Fibroblast of skin of left biceps (primary cell): ENCODE measurements at regions not wholly inside any gene's neighbourhood (a gene's known extent, or its start where the extent isn't known, plus 50 kb on each side); places are given as distances from the start of the nearest gene placed in this dataset.
A peak's percentile ranks its signal among the peaks of the same experiment; 100 is the strongest.
"Not testable (repeated sequence)": the region's sequence is repeated elsewhere in the genome, so short reads cannot be mapped to it uniquely, and the experiment has no call there.

ENCODE experiments used
- DNase-seq, 2 experiments: peaks; one replicate each; pipeline ENCODE4 v3.0.0-alpha.2; 2013; ENCODE audit warnings: low read depth in 2 of 2

GRCh38 chr5:116971131-116971530 is 396.5 kb upstream of the SEMA6A start:
- no peak for DNase-seq

GRCh38 chr5:116970318-116970717 is 395.7 kb upstream of the SEMA6A start:
- DNase-seq, result no peak

DNA sequence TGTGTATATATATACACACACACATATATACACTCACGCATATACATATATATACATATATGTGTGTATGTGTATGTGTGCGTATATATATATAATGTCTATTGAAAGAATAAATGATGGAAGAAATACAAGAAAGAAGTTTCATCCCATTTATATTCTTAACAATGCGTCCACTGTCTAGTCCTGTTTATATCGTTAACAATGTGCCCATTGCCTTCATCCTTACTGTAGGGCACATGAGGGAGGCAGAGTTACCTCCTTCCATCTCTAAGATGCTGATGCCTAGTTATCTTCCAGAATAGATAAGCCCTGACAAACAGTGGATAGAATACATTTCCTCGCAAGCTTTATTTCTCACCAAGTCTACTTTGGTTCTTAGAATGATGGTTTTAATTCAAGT is 389.8 kb upstream of the SEMA6A start:
- no peak for DNase-seq

DNA sequence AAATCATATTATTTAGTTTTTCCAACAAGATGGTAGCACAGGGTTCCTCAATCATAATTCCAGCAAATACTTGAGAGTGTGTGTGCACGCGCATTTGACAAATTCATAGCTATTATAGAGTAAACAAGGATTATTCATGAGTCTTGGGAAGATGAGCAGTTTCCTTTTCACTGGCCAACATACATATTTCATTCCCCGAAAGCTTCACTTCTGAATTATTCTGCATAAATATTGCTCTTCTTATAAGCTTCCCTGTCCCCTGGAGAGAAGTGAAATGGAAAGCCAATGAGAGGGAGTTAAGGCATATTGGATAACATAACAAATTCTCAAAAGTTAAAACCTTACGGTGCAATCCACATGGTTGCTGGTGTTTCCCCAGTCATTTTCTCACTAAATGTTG is 386.4 kb upstream of the SEMA6A start:
- DNase-seq, result no peak

DNA sequence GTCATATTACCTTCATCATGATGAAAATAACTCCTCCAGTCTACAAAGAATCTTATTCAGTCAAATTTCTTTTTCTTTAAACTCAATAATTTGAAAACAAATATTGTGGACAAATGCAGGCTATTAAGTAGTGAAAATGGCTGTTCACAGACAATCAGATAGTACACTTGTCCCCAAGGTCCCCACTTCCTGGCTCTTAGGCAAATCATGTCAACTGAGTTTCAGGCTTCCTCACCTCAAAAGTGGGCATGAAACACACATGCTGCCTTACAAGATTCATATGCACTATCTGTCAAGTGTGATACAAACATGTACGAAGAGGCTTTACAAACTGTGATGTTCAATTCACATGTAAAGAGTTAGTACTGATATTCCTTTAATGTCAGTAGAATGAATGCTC is 385.2 kb upstream of the SEMA6A start:
- no peak for DNase-seq

DNA sequence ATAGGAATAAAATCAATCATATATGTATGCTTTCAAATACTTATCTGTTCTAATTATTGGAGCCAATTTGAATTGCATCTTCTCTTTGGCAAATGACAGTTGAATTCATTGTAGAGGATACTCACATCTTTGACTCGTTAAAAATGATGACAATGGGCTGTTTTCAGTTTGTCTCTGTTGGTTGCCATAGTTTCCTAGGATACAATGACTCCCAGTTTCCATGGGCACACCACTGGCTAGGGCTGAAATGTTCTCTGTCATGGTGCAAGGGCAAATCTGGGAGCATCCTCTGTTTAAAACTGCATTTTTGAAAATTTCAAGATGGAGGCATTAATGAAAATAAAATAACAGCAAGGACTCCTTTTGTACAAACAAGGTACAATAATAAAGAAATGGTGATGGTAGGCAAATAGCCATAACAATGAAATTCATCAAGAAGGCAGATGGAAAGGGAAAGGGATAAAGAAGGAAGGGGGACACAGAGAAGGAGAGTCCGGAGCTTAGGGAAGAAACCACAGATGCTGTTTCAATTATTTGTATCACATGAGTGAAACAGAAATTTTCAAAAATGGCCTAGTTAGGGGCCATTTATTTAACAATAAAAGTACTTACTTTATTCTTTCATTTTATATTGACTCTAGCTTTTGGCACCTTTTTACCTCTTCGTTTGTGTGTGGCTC is 378.8 kb upstream of the SEMA6A start:
- no peak for DNase-seq

GRCh38 chr5:116951219-116951618 is 376.6 kb upstream of the SEMA6A start:
- no peak for DNase-seq

DNA sequence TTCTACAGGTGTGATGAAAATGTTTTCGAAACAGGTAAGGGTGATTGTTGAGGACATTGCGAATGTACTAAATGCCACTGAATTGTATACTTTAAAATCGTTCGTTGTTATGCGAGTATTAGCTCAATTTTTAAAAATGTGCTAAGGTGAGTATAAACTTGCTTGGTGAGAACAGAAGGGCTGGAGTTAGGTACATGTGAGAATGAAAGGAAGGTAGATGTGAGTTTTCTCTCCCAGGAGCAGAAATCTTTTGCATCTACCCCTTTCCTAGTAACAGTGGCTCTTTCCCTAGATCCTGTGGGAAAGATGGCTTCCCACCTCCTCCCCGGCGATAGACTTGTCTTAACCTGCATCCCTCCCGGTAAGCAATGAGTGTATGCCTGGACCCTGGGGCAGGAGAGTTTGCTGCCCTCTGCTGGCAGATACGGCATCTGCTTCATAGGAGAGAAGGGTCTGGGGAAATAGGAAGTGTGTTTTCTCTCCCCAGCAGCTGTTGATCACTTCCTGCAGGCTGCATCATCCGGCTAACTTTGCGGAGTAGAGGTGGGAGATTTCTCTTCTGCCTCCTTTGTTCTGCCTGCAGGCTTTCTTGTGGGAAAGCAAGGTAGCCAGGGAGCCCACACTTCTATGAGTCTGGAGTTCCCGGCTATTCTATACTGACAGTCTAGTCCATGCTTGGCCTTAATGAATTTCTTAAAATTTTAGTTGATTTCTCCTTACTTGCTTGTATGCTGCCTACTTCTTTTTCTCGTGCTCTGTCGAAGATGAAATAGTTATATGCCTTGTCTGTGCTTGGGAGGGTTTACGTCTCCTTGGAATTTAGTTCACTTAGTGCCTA is 373.3 kb upstream of the SEMA6A start:
- peak in 1 of 2 experiments; percentile 1 for DNase-seq

GRCh38 chr5:116945613-116946382 is 371.2 kb upstream of the SEMA6A start:
- DNase-seq, result not testable (repeated sequence)

DNA sequence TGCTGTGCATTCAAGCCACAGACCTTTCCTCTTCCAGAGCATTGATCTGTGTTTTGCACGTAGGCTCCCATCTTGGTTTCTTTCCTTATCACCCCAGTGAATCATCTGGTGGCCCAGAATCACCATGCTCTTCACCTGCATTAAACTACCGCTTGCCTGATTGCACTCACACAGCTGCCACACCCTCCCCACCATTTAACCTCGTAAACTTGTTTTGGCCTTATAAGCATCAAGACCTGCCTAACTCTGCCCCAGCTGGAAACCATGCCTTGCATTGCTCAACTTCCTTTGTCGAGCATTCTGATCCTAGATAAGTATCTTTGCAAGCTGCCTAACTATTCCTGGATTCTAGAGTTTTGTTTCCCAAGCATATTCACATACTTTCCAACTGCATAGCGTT is 369.6 kb upstream of the SEMA6A start:
- DNase-seq, result no peak

DNA sequence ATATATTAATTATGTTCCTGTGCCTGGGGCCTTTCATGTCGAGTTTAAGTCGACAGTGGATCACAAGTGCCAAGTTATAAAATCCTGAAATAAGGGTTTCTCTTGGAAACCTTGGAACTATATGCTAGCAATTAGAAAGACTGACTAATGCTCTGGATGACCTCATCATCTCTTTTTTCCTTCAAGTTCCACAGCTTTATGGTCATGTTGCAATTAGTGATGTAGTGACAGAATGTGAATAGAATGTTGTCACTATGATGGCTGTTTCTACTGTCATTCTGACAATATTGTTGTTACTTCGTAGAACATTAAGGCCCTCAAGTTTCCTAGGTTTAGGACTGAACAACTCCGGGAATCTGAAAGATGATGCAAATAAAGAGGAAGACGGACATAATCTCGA is 368.0 kb upstream of the SEMA6A start:
- no peak for DNase-seq

DNA sequence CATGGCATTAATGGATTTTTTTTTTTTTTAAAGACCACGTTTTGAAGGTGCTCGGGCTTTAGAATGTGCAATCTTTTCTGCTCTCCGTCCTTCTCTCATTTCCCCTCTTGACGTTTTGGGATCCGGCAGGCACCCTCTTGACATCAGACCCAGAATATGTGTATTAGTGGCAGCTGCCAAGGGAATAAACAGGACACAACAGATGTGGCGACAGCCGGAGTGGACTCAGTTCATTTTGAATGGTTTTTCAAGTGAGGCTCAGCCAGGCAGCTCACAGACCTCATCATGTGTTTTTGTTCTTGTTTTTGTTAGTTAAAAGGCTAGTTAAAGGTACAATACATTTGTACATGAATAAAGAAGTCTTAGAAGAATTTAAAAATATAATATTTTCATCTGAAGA is 365.0 kb upstream of the SEMA6A start:
- DNase-seq, result no peak

GRCh38 chr5:116938488-116938887 is 363.9 kb upstream of the SEMA6A start:
- DNase-seq, result no peak

DNA sequence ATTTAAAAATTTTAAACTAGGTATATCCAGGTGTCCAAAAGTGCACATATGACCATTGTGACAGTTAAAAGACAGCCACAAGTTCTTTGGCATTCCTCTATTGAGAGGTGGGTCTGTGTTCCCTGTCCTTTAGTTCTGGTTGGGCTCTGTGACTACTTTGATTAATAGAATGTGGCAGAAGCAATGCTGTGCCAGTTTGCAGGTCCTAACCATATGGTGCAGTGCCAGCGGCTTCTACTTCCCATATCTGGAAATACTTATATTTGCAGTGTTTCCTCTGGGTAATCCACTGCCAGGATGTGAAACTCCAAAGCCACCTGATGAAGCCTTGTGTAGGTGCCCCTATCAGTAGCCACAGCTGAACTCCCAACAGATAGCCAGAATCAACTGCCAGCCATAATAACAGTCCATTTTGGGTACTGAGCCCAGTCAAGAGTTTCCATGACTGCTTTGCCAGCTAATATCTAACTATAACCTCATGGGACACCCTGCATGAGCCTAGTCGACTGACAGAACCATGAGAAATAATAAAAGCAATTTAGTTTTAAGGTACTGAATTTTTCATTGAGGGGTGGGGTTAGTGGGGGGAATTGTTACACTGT is 361.0 kb upstream of the SEMA6A start:
- DNase-seq, result no peak

GRCh38 chr5:116930616-116931015 is 356.0 kb upstream of the SEMA6A start:
- no peak for DNase-seq

DNA sequence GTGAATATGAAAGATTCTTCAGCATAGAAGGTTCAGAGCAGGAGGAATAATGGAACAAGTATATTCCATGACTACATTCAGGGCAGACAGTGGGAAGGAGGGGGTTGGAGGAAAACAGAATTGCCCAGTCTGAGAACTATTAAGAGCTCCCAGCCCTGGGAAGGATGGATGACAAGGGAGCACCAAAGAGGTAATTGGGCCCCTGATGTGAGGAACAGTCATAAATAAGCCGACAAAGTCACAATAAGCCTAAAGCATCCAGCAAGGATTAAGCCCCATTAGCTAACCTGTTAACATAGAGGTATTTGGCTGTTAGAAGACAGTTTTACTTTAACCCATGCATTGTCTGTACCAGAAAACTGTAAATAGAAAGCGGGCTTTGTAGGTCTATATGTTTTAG is 348.7 kb upstream of the SEMA6A start:
- no peak for DNase-seq

GRCh38 chr5:116922532-116922931 is 347.9 kb upstream of the SEMA6A start:
- DNase-seq, result no peak

DNA sequence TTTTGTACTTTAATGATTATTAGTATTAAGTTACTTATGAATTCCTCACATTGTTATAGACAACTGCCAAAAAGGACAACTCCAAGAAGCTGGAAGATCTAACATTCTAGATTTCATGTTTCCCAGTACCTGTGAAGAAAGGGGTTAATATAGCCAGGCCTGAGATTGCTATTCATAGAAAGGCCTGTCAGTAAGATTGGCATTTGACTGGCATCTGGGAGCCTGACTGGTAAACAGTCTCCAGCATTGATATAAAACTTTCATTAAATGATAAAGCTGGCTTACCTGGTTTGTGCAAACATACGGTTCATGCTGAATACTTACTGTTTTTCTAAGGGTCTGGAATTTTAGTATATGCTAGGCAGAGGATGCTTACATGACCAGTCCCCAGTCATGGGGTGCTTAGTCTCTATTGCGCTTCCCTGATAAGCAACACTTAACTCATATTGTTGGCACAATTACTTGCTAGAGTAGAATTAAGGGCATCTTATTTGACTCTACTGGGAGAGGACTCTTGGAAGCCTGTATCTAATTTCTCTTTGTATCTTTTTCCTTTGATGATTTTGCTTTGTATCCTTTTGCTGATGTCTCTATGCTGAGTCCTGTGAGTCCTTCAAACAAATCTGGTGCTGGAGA is 340.4 kb upstream of the SEMA6A start:
- no peak for DNase-seq

- DNase-seq, result no peak
Observed at GRCh38 chr5:116912221-116912620, 337.6 kb upstream of the SEMA6A start.

DNA sequence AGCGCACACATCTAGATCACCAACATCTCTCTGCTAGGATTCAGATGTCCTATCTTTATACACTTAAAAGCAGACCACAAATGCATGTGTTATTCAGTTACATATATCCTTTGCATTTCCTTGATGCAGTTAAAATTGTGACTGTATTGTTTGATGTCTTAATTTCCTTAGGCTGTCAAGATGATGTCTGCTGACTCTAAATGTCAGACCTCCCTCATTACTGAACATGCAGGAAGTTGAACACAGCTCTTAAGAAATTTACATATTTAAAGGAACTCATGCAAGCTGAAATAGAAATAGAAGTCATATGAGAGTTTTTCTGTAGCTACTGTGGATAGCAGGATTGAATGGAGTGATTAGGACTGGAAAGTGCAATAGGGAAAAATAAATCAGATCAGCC is 336.5 kb upstream of the SEMA6A start:
- DNase-seq, result no peak

GRCh38 chr5:116908537-116908936 is 333.9 kb upstream of the SEMA6A start:
- no peak for DNase-seq

- DNase-seq, result no peak
Observed at GRCh38 chr5:116905885-116906284, 331.3 kb upstream of the SEMA6A start.
